ENCODE measurements at regions not wholly inside any gene's neighbourhood (a gene's known extent, or its start where the extent isn't known, plus 50 kb on each side); places are given as distances from the start of the nearest gene placed in this dataset.

DNA sequence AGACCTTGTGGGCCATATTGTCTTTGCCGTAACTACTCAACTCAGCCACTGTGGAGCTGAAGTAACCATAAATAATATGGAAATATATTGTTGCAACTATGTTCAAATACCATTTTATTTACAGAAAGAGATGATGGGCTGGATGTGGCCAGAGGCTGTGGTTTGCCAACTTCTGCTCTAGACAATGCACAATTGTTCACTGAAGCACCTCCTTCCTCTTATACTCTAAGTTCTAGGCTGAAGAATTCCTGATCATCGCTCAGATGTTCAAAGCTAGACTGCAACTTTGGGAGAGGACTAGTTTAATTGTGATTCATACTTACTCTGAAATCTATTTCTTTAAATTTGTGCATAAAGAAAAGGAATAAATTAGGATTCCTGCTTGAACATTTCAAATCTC lies 245.0 kb downstream of the TAF11L14 start:
- no peaks in the 10 kb centered on the region for H3K9me3 ChIP-seq (ENCODE audit: control insufficient read depth, insufficient read depth, low read depth, low read length)
- POLR2A ChIA-PET, result no interaction called here
- H3K4me1 ChIP-seq (ENCODE audit: control insufficient read depth, insufficient read depth, low read length), result no peaks in the 10 kb centered on the region
- H3K36me3 ChIP-seq (ENCODE audit: control insufficient read depth in 2 of 2, insufficient read depth in 1 of 2, low read length in 2 of 2), result no peaks in the 10 kb centered on the region
- CTCF ChIA-PET, result no interaction called here
- H3K4me3 ChIP-seq (ENCODE audit: low read depth, low read length), result no peak overlapping the region
- no peak overlapping the region for H3K27ac ChIP-seq (ENCODE audit: extremely low read depth, low read depth, low read length)
- TF ChIP-seq ZNF677 (tag by site-specific recombination; IDR thresholded peaks at IDR 0.05), result no peak
- TF ChIP-seq ZNF610 (tag by site-specific recombination; IDR thresholded peaks at IDR 0.05; ENCODE audit: borderline replicate concordance), result no peak
- TF ChIP-seq GLIS2 (tag by site-specific recombination; IDR thresholded peaks at IDR 0.05), result no peak
- no peak for TF ChIP-seq ZNF302 (tag by site-specific recombination; IDR thresholded peaks at IDR 0.05; ENCODE audit: low read depth)
- no peak for TF ChIP-seq ZNF239 (tag by site-specific recombination; IDR thresholded peaks at IDR 0.05)
- no peak for TF ChIP-seq ZNF114 (tag by site-specific recombination; IDR thresholded peaks at IDR 0.05)
- TF ChIP-seq ZNF426 (tag by site-specific recombination; IDR thresholded peaks at IDR 0.05), result no peak
- TF ChIP-seq ZNF629 (tag by site-specific recombination; IDR thresholded peaks at IDR 0.05), result no peak
- TF ChIP-seq ZNF624 (tag by site-specific recombination; IDR thresholded peaks at IDR 0.05), result no peak
- no peak for TF ChIP-seq ZNF184 (tag by site-specific recombination; IDR thresholded peaks at IDR 0.05)
- TF ChIP-seq ZNF707 (tag by site-specific recombination; IDR thresholded peaks at IDR 0.05), result no peak

DNA sequence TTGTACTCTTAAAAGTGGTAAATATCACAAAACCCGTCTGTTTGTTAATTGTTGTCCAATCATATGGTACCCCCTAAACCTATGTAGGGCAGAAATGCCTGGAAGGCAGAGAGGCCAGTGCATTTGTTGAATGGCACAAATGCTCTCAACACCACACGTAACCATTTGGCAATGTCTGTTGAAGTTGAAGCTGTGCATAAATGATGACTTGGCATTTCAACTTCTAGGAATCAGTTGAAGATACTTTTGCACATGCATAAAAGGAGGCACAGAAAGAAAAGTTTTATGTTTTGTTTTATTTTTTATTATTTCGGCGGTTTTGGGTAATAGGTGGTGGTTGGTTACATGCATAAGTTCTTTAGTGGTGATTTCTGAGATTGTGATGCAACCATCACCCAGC lies 246.6 kb downstream of the TAF11L14 start:
- H3K4me3 ChIP-seq (ENCODE audit: low read depth, low read length), result no peak overlapping the region
- H3K27ac ChIP-seq (ENCODE audit: extremely low read depth, low read depth, low read length), result no peak overlapping the region
- ChIA-PET POLR2A (no interaction called here), CTCF (interaction anchor here (0.6 kb wide), 1 partner anchor 145 kb away, joined by 4 read pairs; no protein-coding TSS in a partner anchor)
- no peaks in the 10 kb centered on the region for H3K4me1 ChIP-seq (ENCODE audit: control insufficient read depth, insufficient read depth, low read length)
- H3K36me3 ChIP-seq (ENCODE audit: control insufficient read depth in 2 of 2, insufficient read depth in 1 of 2, low read length in 2 of 2), result no peaks in the 10 kb centered on the region
- no peaks in the 10 kb centered on the region for H3K9me3 ChIP-seq (ENCODE audit: control insufficient read depth, insufficient read depth, low read depth, low read length)
- no peak for TF ChIP-seq KLF8 (tag by site-specific recombination; IDR thresholded peaks at IDR 0.05)
- no peak for TF ChIP-seq ZNF248 (tag by site-specific recombination; IDR thresholded peaks at IDR 0.05)
- TF ChIP-seq ZNF184 (tag by site-specific recombination; IDR thresholded peaks at IDR 0.05), result no peak
- TF ChIP-seq ZNF830 (tag by site-specific recombination; IDR thresholded peaks at IDR 0.05; ENCODE audit: low read depth), result no peak
- TF ChIP-seq ZFHX2 (tag by site-specific recombination; conservative IDR thresholded peaks at IDR 0.05), result no peak
- TF ChIP-seq, protein P1, sequence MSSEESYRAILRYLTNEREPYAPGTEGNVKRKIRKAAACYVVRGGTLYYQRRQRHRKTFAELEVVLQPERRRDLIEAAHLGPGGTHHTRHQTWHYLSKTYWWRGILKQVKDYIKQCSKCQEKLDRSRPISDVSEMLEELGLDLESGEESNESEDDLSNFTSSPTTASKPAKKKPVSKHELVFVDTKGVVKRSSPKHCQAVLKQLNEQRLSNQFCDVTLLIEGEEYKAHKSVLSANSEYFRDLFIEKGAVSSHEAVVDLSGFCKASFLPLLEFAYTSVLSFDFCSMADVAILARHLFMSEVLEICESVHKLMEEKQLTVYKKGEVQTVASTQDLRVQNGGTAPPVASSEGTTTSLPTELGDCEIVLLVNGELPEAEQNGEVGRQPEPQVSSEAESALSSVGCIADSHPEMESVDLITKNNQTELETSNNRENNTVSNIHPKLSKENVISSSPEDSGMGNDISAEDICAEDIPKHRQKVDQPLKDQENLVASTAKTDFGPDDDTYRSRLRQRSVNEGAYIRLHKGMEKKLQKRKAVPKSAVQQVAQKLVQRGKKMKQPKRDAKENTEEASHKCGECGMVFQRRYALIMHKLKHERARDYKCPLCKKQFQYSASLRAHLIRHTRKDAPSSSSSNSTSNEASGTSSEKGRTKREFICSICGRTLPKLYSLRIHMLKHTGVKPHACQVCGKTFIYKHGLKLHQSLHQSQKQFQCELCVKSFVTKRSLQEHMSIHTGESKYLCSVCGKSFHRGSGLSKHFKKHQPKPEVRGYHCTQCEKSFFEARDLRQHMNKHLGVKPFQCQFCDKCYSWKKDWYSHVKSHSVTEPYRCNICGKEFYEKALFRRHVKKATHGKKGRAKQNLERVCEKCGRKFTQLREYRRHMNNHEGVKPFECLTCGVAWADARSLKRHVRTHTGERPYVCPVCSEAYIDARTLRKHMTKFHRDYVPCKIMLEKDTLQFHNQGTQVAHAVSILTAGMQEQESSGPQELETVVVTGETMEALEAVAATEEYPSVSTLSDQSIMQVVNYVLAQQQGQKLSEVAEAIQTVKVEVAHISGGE (tag by site-specific recombination; conservative IDR thresholded peaks at IDR 0.05; ENCODE audit: low read depth), result no peak
- TF ChIP-seq, protein P2, sequence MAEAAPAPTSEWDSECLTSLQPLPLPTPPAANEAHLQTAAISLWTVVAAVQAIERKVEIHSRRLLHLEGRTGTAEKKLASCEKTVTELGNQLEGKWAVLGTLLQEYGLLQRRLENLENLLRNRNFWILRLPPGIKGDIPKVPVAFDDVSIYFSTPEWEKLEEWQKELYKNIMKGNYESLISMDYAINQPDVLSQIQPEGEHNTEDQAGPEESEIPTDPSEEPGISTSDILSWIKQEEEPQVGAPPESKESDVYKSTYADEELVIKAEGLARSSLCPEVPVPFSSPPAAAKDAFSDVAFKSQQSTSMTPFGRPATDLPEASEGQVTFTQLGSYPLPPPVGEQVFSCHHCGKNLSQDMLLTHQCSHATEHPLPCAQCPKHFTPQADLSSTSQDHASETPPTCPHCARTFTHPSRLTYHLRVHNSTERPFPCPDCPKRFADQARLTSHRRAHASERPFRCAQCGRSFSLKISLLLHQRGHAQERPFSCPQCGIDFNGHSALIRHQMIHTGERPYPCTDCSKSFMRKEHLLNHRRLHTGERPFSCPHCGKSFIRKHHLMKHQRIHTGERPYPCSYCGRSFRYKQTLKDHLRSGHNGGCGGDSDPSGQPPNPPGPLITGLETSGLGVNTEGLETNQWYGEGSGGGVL (tag by site-specific recombination; IDR thresholded peaks at IDR 0.05), result no peak
- TF ChIP-seq ZNF121 (tag by site-specific recombination; IDR thresholded peaks at IDR 0.05), result no peak
- TF ChIP-seq KLF10 (tag by site-specific recombination; IDR thresholded peaks at IDR 0.05), result no peak
- TF ChIP-seq, protein P3, sequence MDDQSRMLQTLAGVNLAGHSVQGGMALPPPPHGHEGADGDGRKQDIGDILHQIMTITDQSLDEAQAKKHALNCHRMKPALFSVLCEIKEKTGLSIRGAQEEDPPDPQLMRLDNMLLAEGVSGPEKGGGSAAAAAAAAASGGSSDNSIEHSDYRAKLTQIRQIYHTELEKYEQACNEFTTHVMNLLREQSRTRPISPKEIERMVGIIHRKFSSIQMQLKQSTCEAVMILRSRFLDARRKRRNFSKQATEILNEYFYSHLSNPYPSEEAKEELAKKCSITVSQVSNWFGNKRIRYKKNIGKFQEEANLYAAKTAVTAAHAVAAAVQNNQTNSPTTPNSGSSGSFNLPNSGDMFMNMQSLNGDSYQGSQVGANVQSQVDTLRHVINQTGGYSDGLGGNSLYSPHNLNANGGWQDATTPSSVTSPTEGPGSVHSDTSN (CRISPR knock-in tag; IDR thresholded peaks at IDR 0.05), result no peak
- TF ChIP-seq, protein P4, sequence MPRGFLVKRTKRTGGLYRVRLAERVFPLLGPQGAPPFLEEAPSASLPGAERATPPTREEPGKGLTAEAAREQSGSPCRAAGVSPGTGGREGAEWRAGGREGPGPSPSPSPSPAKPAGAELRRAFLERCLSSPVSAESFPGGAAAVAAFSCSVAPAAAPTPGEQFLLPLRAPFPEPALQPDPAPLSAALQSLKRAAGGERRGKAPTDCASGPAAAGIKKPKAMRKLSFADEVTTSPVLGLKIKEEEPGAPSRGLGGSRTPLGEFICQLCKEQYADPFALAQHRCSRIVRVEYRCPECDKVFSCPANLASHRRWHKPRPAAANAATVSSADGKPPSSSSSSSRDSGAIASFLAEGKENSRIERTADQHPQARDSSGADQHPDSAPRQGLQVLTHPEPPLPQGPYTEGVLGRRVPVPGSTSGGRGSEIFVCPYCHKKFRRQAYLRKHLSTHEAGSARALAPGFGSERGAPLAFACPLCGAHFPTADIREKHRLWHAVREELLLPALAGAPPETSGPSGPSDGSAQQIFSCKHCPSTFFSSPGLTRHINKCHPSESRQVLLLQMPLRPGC (tag by site-specific recombination; IDR thresholded peaks at IDR 0.05), result no peak
- TF ChIP-seq, protein P5, sequence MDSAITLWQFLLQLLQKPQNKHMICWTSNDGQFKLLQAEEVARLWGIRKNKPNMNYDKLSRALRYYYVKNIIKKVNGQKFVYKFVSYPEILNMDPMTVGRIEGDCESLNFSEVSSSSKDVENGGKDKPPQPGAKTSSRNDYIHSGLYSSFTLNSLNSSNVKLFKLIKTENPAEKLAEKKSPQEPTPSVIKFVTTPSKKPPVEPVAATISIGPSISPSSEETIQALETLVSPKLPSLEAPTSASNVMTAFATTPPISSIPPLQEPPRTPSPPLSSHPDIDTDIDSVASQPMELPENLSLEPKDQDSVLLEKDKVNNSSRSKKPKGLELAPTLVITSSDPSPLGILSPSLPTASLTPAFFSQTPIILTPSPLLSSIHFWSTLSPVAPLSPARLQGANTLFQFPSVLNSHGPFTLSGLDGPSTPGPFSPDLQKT (IDR thresholded peaks at IDR 0.05; ENCODE audit: borderline replicate concordance, low read depth, low read length), result no peak
- TF ChIP-seq, protein P6, sequence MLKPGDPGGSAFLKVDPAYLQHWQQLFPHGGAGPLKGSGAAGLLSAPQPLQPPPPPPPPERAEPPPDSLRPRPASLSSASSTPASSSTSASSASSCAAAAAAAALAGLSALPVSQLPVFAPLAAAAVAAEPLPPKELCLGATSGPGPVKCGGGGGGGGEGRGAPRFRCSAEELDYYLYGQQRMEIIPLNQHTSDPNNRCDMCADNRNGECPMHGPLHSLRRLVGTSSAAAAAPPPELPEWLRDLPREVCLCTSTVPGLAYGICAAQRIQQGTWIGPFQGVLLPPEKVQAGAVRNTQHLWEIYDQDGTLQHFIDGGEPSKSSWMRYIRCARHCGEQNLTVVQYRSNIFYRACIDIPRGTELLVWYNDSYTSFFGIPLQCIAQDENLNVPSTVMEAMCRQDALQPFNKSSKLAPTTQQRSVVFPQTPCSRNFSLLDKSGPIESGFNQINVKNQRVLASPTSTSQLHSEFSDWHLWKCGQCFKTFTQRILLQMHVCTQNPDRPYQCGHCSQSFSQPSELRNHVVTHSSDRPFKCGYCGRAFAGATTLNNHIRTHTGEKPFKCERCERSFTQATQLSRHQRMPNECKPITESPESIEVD (tag by site-specific recombination; IDR thresholded peaks at IDR 0.05), result no peak
- TF ChIP-seq, protein P7, sequence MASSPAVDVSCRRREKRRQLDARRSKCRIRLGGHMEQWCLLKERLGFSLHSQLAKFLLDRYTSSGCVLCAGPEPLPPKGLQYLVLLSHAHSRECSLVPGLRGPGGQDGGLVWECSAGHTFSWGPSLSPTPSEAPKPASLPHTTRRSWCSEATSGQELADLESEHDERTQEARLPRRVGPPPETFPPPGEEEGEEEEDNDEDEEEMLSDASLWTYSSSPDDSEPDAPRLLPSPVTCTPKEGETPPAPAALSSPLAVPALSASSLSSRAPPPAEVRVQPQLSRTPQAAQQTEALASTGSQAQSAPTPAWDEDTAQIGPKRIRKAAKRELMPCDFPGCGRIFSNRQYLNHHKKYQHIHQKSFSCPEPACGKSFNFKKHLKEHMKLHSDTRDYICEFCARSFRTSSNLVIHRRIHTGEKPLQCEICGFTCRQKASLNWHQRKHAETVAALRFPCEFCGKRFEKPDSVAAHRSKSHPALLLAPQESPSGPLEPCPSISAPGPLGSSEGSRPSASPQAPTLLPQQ (tag by site-specific recombination; IDR thresholded peaks at IDR 0.05), result no peak

Measured in HEK293 (cell line).